GM18499 (cell line): ENCODE measurements at regions not wholly inside any gene's neighbourhood (a gene's known extent, or its start where the extent isn't known, plus 50 kb on each side); places are given as distances from the start of the nearest gene placed in this dataset.

Source experiments
- ATAC-seq: cut with Tn5 transposase; IDR thresholded peaks from one replicate; pipeline ENCODE4 v1.9.1; 2021; ENCODE audit warnings: moderate number of reproducible peaks; ENCODE audit not compliant: insufficient read depth, unreplicated experiment

GRCh38 chr7:46449743-46450142, 528.7 kb upstream of the IGFBP3 start:
- no peak for ATAC-seq

GRCh38 chr7:46448478-46448877, 527.4 kb upstream of the IGFBP3 start:
- ATAC-seq: no peak

- ATAC-seq: no peak
Observed at GRCh38 chr7:46446151-46446550, 525.1 kb upstream of the IGFBP3 start.

- ATAC-seq: no peak
Observed at GRCh38 chr7:46444256-46444655, 523.2 kb upstream of the IGFBP3 start.

- ATAC-seq: no peak
Observed at GRCh38 chr7:46440186-46440585, 519.1 kb upstream of the IGFBP3 start.

- no peak for ATAC-seq
Observed at GRCh38 chr7:46432708-46433107, 511.6 kb upstream of the IGFBP3 start.

- no peak for ATAC-seq
Observed at GRCh38 chr7:46428295-46428694, 507.2 kb upstream of the IGFBP3 start.

- ATAC-seq: no peak
Observed at GRCh38 chr7:46424934-46425333, 503.9 kb upstream of the IGFBP3 start.

- ATAC-seq: no peak
Observed at GRCh38 chr7:46421441-46422230, 500.6 kb upstream of the IGFBP3 start.

GRCh38 chr7:46414946-46415345, 493.9 kb upstream of the IGFBP3 start:
- ATAC-seq: no peak

- ATAC-seq: no peak
Observed at GRCh38 chr7:46411236-46411635, 490.2 kb upstream of the IGFBP3 start.

- ATAC-seq: no peak
Observed at GRCh38 chr7:46407125-46407524, 486.1 kb upstream of the IGFBP3 start.

GRCh38 chr7:46397591-46397990, 476.5 kb upstream of the IGFBP3 start:
- ATAC-seq: no peak

- ATAC-seq: no peak
Observed at GRCh38 chr7:46396481-46396880, 475.4 kb upstream of the IGFBP3 start.

GRCh38 chr7:46393142-46393541, 472.1 kb upstream of the IGFBP3 start:
- no peak for ATAC-seq

GRCh38 chr7:46391231-46392201, 470.4 kb upstream of the IGFBP3 start:
- no peak for ATAC-seq

GRCh38 chr7:46390042-46390441, 469.0 kb upstream of the IGFBP3 start:
- no peak for ATAC-seq

- no peak for ATAC-seq
Observed at GRCh38 chr7:46389146-46389545, 468.1 kb upstream of the IGFBP3 start.

- no peak for ATAC-seq
Observed at GRCh38 chr7:46387646-46388045, 466.6 kb upstream of the IGFBP3 start.

GRCh38 chr7:46386428-46387399, 465.6 kb upstream of the IGFBP3 start:
- ATAC-seq: no peak
